PC-3 (cell line): ENCODE measurements at regions not wholly inside any gene's neighbourhood (a gene's known extent, or its start where the extent isn't known, plus 50 kb on each side); places are given as distances from the start of the nearest gene placed in this dataset.

ENCODE experiments used
- ATAC-seq: fragments of 200-7000 bp; cut with Tn5 transposase; 2 replicates; pipeline ENCODE4 v1.9.1; 2020; ENCODE audit warnings: mild to moderate bottlenecking, moderate library complexity
- BruUV-seq: library from RNA; stranded (reverse); fragments of 400-500 nt; replicated peaks from 2 replicates; lab custom pipeline; 2021; lab: Mats Ljungman, UMichigan
- CTCF ChIA-PET: fragments of 300-600 bp; sonication (Branson Sonifier 250); formaldehyde crosslinking; loops from one replicate; lab custom pipeline; 2022; ENCODE audit warnings: antibody characterized with exemption; lab: Charles Lee
- POLR2A ChIA-PET: fragments of 300-600 bp; sonication (Branson Sonifier 250); formaldehyde crosslinking; loops from one replicate; lab custom pipeline; 2022; ENCODE audit warnings: antibody characterized with exemption; ENCODE audit not compliant: unreplicated experiment; lab: Charles Lee
- DNase-seq: peaks from one replicate; pipeline ENCODE4 v3.0.0-alpha.2; 2015
- H2AFZ ChIP-seq: fragments of 300-600 bp; sonication (generic); 2 replicates; pipeline ENCODE4 v1.6.0; 2016; ENCODE audit warnings: antibody characterized with exemption, low read length
- H3F3A ChIP-seq: fragments of 300-600 bp; sonication (generic); one replicate; pipeline ENCODE4 v1.6.0; 2017; ENCODE audit warnings: antibody characterized with exemption, low read length, control low read depth, mild to moderate bottlenecking; ENCODE audit not compliant: unreplicated experiment
- H3K27ac ChIP-seq: fragments of 300-600 bp; sonication (generic); 2 replicates; pipeline ENCODE4 v1.5.1; 2016; ENCODE audit warnings: mild to moderate bottlenecking, low read length
- H3K27me3 ChIP-seq: fragments of 300-600 bp; sonication (generic); 2 replicates; pipeline ENCODE4 v1.6.1; 2016; ENCODE audit warnings: low read length, mixed read lengths
- H3K36me3 ChIP-seq: fragments of 300-600 bp; sonication (generic); 2 replicates; pipeline ENCODE4 v1.6.1; 2016; ENCODE audit warnings: low read depth, mixed run types, low read length, mixed read lengths
- H3K4me1 ChIP-seq: fragments of 300-600 bp; sonication (generic); 2 replicates; pipeline ENCODE4 v1.5.1; 2016; ENCODE audit warnings: low read length; ENCODE audit not compliant: insufficient read depth
- H3K4me2 ChIP-seq: fragments of 300-600 bp; sonication (generic); 2 replicates; pipeline ENCODE4 v1.6.0; 2016; ENCODE audit warnings: low read length
- H3K4me3 ChIP-seq: fragments of 300-600 bp; sonication (generic); 2 replicates; pipeline ENCODE4 v1.5.1; 2016; ENCODE audit warnings: mild to moderate bottlenecking, low read length, mixed read lengths
- H3K79me2 ChIP-seq: fragments of 300-600 bp; sonication (generic); 2 replicates; pipeline ENCODE4 v1.6.1; 2017; ENCODE audit warnings: low read length, mixed read lengths
- H3K9ac ChIP-seq: fragments of 300-600 bp; sonication (generic); 2 replicates; pipeline ENCODE4 v1.6.0; 2016; ENCODE audit warnings: mild to moderate bottlenecking, low read length
- H3K9me2 ChIP-seq: fragments of 300-600 bp; sonication (generic); replicated peaks from 2 replicates; pipeline ENCODE4 v1.6.1; 2016; ENCODE audit warnings: mixed run types, low read length, mixed read lengths
- H3K9me3 ChIP-seq: fragments of 300-600 bp; sonication (generic); 2 replicates; pipeline ENCODE4 v1.6.1; 2016; ENCODE audit warnings: low read length, mixed read lengths
- H4K20me1 ChIP-seq: fragments of 300-600 bp; sonication (generic); 2 replicates; pipeline ENCODE4 v1.6.1; 2016; ENCODE audit warnings: low read length, mixed read lengths
- EZH2 ChIP-seq: fragments of 300-600 bp; sonication (generic); IDR thresholded peaks from one replicate; pipeline ENCODE4 v1.6.1; 2017; ENCODE audit warnings: antibody characterized with exemption, mild to moderate bottlenecking, low read length; ENCODE audit not compliant: unreplicated experiment
- EZH2phosphoT487 ChIP-seq: fragments of 300-600 bp; sonication (generic); IDR thresholded peaks from 2 replicates; pipeline ENCODE4 v1.6.1; 2018; ENCODE audit warnings: mild to moderate bottlenecking, antibody characterized with exemption, low read length, borderline replicate concordance
- intact Hi-C: fragments of 100-400 bp; cut with micrococcal nuclease; formaldehyde crosslinking; loops from 2 replicates; pipeline ENCODE4 v1.9.0; 2023
- TF ChIP-seq, protein P1 (sequence below): fragments of 300-600 bp; sonication (generic); conservative IDR thresholded peaks from 2 replicates; pipeline ENCODE4 v1.5.1; 2017; ENCODE audit warnings: antibody characterized with exemption, low read depth, mild to moderate bottlenecking, low read length

DNA sequence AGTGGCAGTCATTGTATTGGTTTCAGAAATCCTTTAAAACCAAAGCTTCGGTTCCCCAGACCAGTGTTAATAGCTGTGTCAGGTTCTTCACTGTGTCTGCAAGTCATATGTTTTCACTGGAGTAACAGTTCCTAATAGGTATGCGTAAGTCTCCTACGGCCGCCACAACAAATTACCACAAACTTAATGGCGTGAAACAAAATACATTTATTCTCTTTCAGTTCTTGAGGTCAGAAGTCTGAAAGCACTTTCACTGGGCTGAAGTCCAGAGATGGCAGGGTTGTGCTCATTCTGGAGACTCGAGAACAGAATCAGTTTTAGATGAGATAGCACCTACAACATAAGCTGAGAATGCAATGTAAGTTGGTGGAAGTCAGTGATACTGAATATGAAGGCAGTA, 556.2 kb downstream of the TLE4 start:
- DNase-seq (no peak), ATAC-seq (no peak)
- BruUV-seq, result no TSS peak
- no peaks in the 10 kb centered on the region for H3K9me3 ChIP-seq
- no peak overlapping the region for H3K4me2 ChIP-seq
- no peak overlapping the region for H2AFZ ChIP-seq
- no peaks in the 10 kb centered on the region for H3K79me2 ChIP-seq
- no peaks in the 10 kb centered on the region for H3F3A ChIP-seq
- H3K4me1 ChIP-seq, result no peaks in the 10 kb centered on the region
- no peak overlapping the region for H3K27ac ChIP-seq
- intact Hi-C loops, result no loop called here
- H3K4me3 ChIP-seq, result no peak overlapping the region
- H3K9me2 ChIP-seq, result no peaks in the 10 kb centered on the region
- TF ChIP-seq, protein P1, sequence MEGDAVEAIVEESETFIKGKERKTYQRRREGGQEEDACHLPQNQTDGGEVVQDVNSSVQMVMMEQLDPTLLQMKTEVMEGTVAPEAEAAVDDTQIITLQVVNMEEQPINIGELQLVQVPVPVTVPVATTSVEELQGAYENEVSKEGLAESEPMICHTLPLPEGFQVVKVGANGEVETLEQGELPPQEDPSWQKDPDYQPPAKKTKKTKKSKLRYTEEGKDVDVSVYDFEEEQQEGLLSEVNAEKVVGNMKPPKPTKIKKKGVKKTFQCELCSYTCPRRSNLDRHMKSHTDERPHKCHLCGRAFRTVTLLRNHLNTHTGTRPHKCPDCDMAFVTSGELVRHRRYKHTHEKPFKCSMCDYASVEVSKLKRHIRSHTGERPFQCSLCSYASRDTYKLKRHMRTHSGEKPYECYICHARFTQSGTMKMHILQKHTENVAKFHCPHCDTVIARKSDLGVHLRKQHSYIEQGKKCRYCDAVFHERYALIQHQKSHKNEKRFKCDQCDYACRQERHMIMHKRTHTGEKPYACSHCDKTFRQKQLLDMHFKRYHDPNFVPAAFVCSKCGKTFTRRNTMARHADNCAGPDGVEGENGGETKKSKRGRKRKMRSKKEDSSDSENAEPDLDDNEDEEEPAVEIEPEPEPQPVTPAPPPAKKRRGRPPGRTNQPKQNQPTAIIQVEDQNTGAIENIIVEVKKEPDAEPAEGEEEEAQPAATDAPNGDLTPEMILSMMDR, result no peak
- TF ChIP-seq EZH2phosphoT487 (no peak), EZH2 (no peak)
- POLR2A ChIA-PET, result no interaction called here
- no peaks in the 10 kb centered on the region for H3K36me3 ChIP-seq
- 0 out of 2 replicates have a peak, but pooled peaks cover 3% of the 10 kb centered on the region for H3K27me3 ChIP-seq
- CTCF ChIA-PET, result no interaction called here
- no peak overlapping the region for H3K9ac ChIP-seq
- H4K20me1 ChIP-seq, result no peaks in the 10 kb centered on the region

GRCh38 chr9:80125731-80126264, 554.0 kb downstream of the TLE4 start:
- no peaks in the 10 kb centered on the region for H3F3A ChIP-seq
- no peak overlapping the region for H3K9ac ChIP-seq
- BruUV-seq, result no TSS peak
- no peak overlapping the region for H3K4me3 ChIP-seq
- DNase-seq, result no peak
- ChIA-PET POLR2A (no interaction called here), CTCF (no interaction called here)
- ATAC-seq, result no peak
- H3K27me3 ChIP-seq, result no peaks in the 10 kb centered on the region
- H2AFZ ChIP-seq, result no peak overlapping the region
- no peaks in the 10 kb centered on the region for H4K20me1 ChIP-seq
- no peak overlapping the region for H3K4me2 ChIP-seq
- H3K79me2 ChIP-seq, result no peaks in the 10 kb centered on the region
- no peaks in the 10 kb centered on the region for H3K4me1 ChIP-seq
- H3K27ac ChIP-seq, result no peak overlapping the region
- no peaks in the 10 kb centered on the region for H3K36me3 ChIP-seq
- H3K9me3 ChIP-seq, result no peaks in the 10 kb centered on the region
- intact Hi-C loops, result no loop called here
- no peaks in the 10 kb centered on the region for H3K9me2 ChIP-seq
- TF ChIP-seq EZH2, result no peak
- TF ChIP-seq, protein P1, result no peak
- TF ChIP-seq EZH2phosphoT487, result no peak

- no peaks in the 10 kb centered on the region for H3K27me3 ChIP-seq
- intact Hi-C loops, result no loop called here
- H3K4me2 ChIP-seq, result no peak overlapping the region
- no TSS peak for BruUV-seq
- no peak for ATAC-seq
- no peaks in the 10 kb centered on the region for H3K79me2 ChIP-seq
- H3K9me2 ChIP-seq, result no peaks in the 10 kb centered on the region
- H3K27ac ChIP-seq, result no peak overlapping the region
- H3K4me1 ChIP-seq, result no peaks in the 10 kb centered on the region
- CTCF ChIA-PET, result no interaction called here
- POLR2A ChIA-PET, result no interaction called here
- H3K4me3 ChIP-seq, result no peak overlapping the region
- H3F3A ChIP-seq, result no peaks in the 10 kb centered on the region
- no peak overlapping the region for H2AFZ ChIP-seq
- DNase-seq, result no peak
- H3K36me3 ChIP-seq, result no peaks in the 10 kb centered on the region
- no peaks in the 10 kb centered on the region for H3K9me3 ChIP-seq
- TF ChIP-seq, protein P1, result no peak
- TF ChIP-seq EZH2 (no peak), EZH2phosphoT487 (no peak)
- H4K20me1 ChIP-seq, result no peaks in the 10 kb centered on the region
- H3K9ac ChIP-seq, result no peak overlapping the region
Observed at GRCh38 chr9:80117031-80117430, 545.3 kb downstream of the TLE4 start.
